Mammary epithelial cell (primary cell): ENCODE measurements at regions not wholly inside any gene's neighbourhood (a gene's known extent, or its start where the extent isn't known, plus 50 kb on each side); places are given as distances from the start of the nearest gene placed in this dataset.

Experiments
- CTCF ChIP-seq, 2 donors: IDR thresholded peaks in 1 of 2; conservative IDR thresholded peaks in 1 of 2; 2 replicates each; pipeline ENCODE4 v1.5.1; 2011 to 2012; ENCODE audit warnings: inconsistent platforms in 2 of 2, low read length in 2 of 2, mild to moderate bottlenecking in 2 of 2, control low read depth in 1 of 2, low read depth in 1 of 2; ENCODE audit not compliant: insufficient read depth in 1 of 2; ENCODE audit errors: extremely low read depth in 1 of 2
- EZH2 ChIP-seq: IDR thresholded peaks from 2 replicates; pipeline ENCODE4 v1.6.1; 2012; ENCODE audit warnings: low read length, inconsistent platforms, borderline replicate concordance

- no peak for TF ChIP-seq CTCF (conservative IDR thresholded peaks at IDR 0.05 in 1 of 2, IDR thresholded peaks at IDR 0.05 in 1 of 2; ENCODE audit: extremely low read depth in 1 of 2, insufficient read depth in 1 of 2, low read depth in 1 of 2, low read length in 2 of 2)
- TF ChIP-seq EZH2, result no peak
Observed at GRCh38 chr2:239777219-239777618, 247.9 kb downstream of the NDUFA10 start.
